AG09309 (cell line): ENCODE measurements at regions not wholly inside any gene's neighbourhood (a gene's known extent, or its start where the extent isn't known, plus 50 kb on each side); places are given as distances from the start of the nearest gene placed in this dataset.

ENCODE experiments used
- DNase-seq: peaks from one replicate; pipeline ENCODE4 v3.0.0-alpha.2; 2010; ENCODE audit warnings: low read depth
- H3K4me3 ChIP-seq: 2 replicates; pipeline ENCODE4 v1.5.1; 2011; ENCODE audit warnings: mild to moderate bottlenecking, low read depth, low read length, moderate library complexity; ENCODE audit not compliant: control insufficient read depth
- TF ChIP-seq, protein P1 (sequence below): IDR thresholded peaks from 2 replicates; pipeline ENCODE4 v1.5.1; 2011; ENCODE audit warnings: mild to moderate bottlenecking, low read depth, low read length, inconsistent platforms; ENCODE audit not compliant: insufficient read depth, control insufficient read depth; ENCODE audit errors: missing control alignments

DNA sequence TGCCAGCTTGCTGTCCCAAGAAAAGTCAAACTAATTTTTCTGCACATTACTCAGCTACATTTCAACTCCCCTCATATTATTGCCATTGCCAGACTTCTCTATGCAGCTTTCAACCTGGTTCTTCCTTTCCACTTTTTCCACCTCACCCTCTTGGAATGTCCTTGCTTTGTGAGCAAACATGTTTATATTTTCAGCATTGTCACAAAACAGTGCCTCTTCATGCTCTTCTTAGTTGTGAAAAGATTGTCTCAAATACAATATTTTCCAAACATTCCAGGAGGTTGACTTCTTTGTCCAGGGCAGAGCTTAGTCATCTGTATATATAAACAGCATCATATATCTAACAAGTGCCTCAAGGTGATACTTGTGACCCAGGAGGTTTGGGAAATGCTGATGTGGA lies 803.3 kb upstream of the CELF4 start:
- TF ChIP-seq, protein P1, sequence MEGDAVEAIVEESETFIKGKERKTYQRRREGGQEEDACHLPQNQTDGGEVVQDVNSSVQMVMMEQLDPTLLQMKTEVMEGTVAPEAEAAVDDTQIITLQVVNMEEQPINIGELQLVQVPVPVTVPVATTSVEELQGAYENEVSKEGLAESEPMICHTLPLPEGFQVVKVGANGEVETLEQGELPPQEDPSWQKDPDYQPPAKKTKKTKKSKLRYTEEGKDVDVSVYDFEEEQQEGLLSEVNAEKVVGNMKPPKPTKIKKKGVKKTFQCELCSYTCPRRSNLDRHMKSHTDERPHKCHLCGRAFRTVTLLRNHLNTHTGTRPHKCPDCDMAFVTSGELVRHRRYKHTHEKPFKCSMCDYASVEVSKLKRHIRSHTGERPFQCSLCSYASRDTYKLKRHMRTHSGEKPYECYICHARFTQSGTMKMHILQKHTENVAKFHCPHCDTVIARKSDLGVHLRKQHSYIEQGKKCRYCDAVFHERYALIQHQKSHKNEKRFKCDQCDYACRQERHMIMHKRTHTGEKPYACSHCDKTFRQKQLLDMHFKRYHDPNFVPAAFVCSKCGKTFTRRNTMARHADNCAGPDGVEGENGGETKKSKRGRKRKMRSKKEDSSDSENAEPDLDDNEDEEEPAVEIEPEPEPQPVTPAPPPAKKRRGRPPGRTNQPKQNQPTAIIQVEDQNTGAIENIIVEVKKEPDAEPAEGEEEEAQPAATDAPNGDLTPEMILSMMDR: no peak
- H3K4me3 ChIP-seq: no peak overlapping the region
- no peak for DNase-seq

DNA sequence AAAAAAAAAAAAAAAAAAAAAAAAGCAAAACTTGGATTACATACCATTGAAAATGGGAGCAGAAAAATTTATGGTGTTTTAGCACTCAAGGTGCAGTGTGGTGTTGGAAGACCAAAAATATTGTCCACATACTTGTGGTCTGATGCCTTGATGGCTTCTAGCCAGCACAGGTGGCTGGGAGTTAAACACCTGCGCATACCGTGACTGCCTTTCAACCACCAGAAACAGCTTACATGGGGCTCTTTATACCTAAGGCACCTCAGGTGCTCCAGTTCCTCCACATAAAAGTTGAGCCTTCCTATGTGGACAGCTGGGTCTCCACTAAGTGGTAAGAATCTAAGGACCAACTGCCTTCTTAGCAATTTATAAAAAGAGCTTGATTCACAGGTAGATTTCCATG lies 802.6 kb upstream of the CELF4 start:
- no peak for DNase-seq
- H3K4me3 ChIP-seq: no peak overlapping the region
- TF ChIP-seq, protein P1: no peak

DNA sequence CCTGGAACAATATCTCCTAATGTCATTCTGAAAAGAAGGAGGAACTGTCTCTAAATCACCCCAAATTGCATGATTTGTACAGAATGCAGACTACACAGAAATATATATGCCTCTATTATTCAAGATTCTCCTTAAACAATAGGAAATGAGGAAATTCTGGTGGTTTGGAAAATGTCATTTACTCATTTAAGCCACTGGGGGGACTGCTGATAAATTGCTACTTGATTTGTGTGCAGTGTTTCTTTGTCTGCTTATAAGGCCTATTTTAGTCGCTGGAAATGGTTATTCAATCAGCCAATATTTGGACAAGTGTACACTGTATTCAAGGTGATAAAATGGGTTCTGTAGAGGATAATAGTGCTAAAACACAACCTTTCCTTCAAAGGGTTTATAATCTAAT lies 801.9 kb upstream of the CELF4 start:
- TF ChIP-seq, protein P1: no peak
- H3K4me3 ChIP-seq: no peak overlapping the region
- no peak for DNase-seq

DNA sequence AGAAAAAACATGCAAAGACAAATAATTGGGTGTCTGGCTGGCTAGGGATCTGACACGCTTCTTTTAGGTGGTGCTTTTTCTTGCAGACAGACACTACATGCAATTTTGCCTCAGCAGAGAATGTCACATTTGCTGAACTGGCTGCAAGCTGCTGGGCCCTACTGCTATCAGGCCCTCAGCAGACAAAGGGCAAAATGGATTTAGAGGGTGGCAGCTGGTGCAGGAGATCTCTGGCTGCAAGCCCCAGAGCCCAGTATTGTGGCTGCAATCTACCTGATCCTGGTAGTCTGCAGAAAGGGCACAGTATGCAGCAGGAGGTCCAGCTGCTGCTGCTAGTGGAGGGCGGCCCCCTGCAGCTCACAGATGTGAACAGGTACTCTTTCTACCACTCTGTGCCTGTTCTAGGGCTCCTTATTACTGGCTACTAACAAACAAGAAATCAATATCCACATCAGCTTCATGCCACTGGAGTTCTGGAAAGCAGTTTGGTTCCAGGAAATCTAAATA lies 796.7 kb upstream of the CELF4 start:
- H3K4me3 ChIP-seq: no peak overlapping the region
- TF ChIP-seq, protein P1: no peak
- no peak for DNase-seq

DNA sequence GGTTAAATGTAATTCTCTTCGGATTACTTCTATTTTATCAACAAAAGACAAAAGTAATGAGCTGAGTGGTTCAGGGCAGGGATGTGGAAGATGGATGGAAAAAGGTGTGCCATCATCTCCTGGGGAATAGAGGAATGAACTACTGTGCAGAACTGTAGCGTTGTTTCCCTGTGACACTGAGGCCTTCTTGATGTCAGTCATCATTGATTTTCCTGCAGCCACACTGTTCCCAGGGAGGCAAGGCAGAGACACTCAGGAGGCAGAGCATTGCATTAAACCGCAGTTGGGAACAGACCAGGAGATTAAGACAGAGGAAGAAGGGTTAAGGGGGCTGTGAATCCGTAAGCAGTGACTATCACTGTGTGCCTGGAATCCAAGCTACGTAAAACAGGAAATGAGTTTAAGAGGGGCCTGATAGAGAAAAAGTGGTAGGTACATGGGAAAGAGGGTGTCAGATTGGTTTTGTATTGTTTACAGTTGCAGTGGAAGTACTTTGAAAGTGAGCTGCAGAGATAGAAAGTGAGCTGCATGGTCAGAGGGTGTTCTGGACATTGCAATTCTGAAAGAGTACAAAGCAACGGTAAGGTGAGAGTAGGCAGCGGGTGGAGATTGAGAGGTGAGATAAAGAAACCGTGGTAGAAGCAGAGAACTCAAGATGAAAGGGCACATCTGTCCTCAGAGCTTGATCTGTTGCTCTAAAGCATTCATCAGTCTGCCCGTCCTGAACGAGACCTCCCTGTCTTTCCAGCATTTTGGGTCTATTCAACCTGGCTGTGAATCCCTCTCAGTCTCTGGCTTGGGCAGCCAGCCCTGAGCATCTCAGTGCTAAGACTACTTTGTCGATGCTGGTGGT lies 793.4 kb upstream of the CELF4 start:
- TF ChIP-seq, protein P1: no peak
- DNase-seq: no peak
- no peak overlapping the region for H3K4me3 ChIP-seq

DNA sequence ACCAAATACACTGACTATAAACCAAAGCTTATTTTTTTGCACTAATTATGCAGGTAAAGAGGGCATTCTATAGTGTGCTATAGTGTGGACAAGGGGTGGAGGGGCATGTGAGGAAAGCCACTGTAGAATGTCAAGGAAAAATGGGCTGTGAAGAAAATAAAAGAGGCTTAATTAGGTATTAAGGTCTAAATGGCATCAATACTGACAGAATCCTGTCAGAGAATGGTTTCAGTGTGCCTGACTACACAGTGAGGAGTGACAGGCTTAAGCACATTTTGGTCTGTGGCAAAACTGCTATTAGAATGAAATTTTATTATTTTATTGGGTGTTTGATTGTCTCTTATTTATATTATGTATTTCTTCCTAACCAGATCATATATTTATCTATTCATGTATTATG lies 787.6 kb upstream of the CELF4 start:
- H3K4me3 ChIP-seq: no peak overlapping the region
- TF ChIP-seq, protein P1: no peak
- no peak for DNase-seq

DNA sequence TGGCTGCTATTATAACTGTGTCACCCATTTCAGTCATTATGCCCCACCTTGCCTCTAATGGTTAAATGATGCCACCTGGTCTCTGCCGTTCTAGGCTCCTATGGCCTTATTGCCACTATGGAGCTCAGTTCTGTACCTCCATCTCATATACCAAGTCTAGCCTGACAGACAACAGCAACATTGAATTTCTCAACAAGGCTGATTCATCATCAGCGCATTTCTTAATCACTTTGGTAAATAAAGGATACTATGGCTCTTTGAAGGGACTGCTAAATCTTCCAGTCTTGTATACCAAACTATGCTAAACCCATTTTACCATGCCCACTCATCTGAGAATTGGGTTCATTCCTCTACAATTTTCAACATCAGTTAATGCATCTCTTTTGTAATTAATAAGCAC lies 784.5 kb upstream of the CELF4 start:
- H3K4me3 ChIP-seq: no peak overlapping the region
- DNase-seq: no peak
- TF ChIP-seq, protein P1: no peak
